NCI-H2081 treated with DMSO at 0.1 percent for 48 hours (cell line): ENCODE measurements at regions not wholly inside any gene's neighbourhood (a gene's known extent, or its start where the extent isn't known, plus 50 kb on each side); places are given as distances from the start of the nearest gene placed in this dataset.

Source experiments
- DNase-seq: peaks from one replicate; lab custom pipeline; 2025; lab: John Stamatoyannopoulos, UW

- no peak for DNase-seq
Measured at GRCh38 chr15:97096303-97096835, 765.9 kb downstream of the NR2F2 start.

GRCh38 chr15:97099040-97099439, 768.5 kb downstream of the NR2F2 start:
- no peak for DNase-seq

DNA sequence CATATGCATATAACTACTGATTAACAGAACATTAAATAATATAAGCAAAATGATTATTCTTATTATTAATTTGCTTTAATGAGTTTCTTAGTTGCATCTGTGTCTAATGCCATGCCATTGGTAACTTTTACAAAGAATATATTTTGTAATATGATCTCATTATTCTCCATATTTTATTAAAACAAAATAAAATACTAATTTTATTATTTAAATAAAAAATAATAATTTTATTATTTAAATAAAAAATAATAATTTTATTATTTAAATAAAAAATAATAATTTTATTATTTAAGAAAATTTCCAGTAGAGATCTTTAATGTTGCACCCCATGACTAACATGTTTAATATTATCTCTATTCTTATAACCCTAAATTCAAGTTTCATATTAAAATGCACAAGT, 771.1 kb downstream of the NR2F2 start:
- DNase-seq: no peak

DNA sequence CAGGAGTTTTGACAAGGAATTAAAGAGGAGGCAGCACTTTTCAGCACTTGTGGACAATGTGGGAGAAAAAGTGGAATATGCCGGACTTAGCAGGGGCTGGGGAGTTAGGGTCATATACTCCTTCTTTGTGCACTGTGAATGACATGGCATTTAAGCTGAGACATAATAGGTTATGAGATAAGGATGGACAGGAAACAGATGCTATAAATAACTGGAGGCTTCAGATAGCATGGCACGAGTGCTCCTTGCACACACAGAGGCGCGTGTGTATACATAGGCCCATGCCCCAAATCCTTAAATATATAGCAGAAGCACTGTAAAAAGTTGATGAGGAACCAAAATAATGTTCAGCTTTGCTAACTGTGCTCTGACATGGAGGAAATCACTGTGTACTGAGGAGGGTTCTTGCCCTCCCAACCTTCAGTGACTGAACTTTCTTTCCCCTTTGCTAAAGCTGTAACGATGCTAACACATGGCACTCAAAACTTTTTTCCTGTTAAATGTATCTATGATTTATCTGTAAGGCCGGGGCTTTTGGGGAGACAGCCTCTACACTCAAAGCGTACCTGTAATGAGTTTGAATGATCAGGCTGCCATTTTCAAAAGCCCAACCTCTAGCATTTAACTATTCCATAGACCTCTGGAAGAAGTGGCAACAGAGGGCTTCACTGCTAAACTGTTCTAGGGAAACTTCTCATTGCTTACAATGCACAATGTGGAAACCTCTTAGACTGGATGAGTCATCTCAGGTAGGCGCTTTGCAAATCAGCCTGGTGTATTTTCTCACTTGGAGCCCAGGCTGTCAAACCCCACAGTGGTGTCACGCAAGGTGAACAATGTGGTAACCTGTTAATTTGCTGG, 784.6 kb downstream of the NR2F2 start:
- DNase-seq: no peak

- no peak for DNase-seq
Measured at GRCh38 chr15:97115761-97116070, 785.2 kb downstream of the NR2F2 start.

DNA sequence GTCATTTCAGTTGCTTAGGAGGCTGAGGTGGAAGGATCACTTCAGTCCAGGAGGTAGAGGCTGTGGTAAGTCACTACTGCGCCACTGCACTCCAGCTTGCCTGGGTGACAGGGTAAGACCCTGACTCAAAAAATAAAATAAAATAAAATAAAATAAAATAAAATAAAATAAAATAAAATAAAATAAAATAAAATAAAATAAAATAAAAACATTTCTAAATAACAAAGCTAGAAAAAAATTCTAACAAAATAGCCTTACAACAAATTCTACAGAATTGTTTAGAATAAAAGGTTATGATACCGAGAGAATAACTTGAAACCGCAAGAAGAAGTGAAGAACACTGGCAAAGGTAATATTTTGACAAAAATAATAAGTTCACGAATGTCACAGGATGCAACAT, 794.3 kb downstream of the NR2F2 start:
- no peak for DNase-seq

GRCh38 chr15:97126553-97127233, 796.2 kb downstream of the NR2F2 start:
- DNase-seq: no peak

GRCh38 chr15:97129674-97130073, 799.2 kb downstream of the NR2F2 start:
- DNase-seq: no peak

DNA sequence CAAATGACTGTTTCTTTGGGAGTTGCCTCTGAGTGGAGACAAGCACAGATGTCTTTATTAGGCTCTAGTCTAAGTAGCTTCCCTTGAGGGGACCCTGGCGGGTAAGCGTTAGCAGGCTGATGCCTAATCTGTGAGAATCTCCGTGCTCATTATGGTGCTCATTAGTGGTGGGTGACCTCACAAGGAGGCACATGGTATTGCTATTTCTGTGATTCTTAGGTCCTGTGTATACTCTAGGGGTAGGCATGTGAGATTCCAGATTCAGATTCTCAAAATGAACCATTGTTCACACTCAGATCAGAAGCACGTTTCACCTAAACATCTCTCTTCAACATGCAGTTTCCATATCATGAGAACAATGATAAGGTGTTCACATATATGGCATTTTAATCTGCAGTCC, 809.7 kb downstream of the NR2F2 start:
- DNase-seq: no peak

GRCh38 chr15:97141360-97141759, 810.9 kb downstream of the NR2F2 start:
- no peak for DNase-seq

- no peak for DNase-seq
Measured at GRCh38 chr15:97141871-97142270, 811.4 kb downstream of the NR2F2 start.

- no peak for DNase-seq
Measured at GRCh38 chr15:97143592-97144376, 813.3 kb downstream of the NR2F2 start.

GRCh38 chr15:97144377-97144711, 813.8 kb downstream of the NR2F2 start:
- DNase-seq: no peak

GRCh38 chr15:97146929-97147870, 813.3 kb upstream of the ARRDC4 start:
- DNase-seq: no peak

DNA sequence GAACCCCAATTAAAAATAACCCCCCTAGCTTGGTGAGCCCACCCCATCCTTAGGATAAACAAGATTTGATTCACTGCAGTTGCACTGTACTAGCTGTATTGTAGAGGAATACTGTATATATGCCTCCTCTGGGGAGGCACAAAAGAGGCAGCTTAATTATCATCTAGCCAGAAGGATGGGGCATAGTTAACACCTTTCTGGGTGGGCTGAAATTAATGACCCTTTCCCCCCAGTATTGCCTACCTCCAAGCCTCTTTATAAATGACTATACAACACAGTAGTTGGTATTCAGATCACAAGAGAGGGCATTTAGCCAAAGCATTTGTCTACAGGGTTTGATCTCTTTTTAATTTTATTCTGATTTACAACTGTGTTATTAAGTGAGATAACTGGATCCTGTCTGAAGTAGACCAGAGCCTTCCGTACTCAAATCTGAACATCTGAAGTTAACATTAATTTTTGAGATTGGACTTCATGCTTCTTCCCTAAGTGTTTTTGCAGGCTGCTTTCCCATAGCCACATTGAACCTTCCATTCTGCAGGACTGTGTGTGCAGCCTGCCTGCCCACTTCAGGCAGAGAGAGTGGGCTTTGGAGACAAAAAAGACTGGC, 807.0 kb upstream of the ARRDC4 start:
- no peak for DNase-seq

- DNase-seq: no peak
Measured at GRCh38 chr15:97156739-97157265, 803.7 kb upstream of the ARRDC4 start.

- no peak for DNase-seq
Measured at GRCh38 chr15:97162805-97163495, 797.6 kb upstream of the ARRDC4 start.

DNA sequence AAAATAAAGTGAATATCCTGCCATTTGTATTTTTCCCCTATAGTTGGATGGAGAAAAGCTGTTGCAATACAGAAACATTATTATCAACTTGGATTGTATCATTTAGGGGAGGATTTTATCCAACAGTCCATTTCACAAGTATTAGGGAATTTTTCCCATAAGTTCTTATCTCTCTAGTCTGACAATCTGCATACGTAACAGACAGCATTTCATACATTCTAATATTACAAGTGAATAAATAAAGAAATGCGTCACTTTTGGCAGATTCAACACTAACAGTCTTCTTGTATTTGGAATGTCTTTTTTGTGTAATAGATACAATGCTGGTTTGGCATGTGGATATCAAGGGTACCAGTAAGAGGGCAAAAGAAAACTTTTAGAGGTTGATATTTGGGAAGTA, 795.3 kb upstream of the ARRDC4 start:
- no peak for DNase-seq

GRCh38 chr15:97168704-97169475, 791.6 kb upstream of the ARRDC4 start:
- peak; percentile 16 for DNase-seq

DNA sequence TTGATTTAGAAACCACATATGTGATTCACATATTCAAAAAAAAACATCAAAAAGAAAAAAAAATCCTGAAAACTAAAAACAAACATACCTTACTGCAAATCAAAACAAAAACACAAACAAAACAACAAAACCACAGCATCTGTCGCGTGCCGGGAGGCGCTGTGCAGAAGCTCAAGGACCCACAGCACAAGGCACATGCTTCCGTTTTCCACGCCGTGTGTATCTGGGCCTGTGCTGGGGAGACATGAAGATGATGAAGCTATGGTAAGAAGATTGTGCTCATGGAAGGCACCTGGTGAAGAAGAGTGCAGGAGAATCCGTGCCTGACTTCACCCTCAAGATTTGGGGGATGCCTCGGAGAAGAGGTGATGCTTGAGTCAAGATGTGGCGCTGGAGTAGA, 788.9 kb upstream of the ARRDC4 start:
- no peak for DNase-seq
